Osteocyte (in vitro differentiated cells): ENCODE measurements at regions not wholly inside any gene's neighbourhood (a gene's known extent, or its start where the extent isn't known, plus 50 kb on each side); places are given as distances from the start of the nearest gene placed in this dataset.

Experiments used
- DNase-seq: peaks from one replicate; pipeline ENCODE4 v3.0.0; 2021; ENCODE audit warnings: mixed read lengths; ENCODE audit not compliant: unreplicated experiment; ENCODE audit errors: extremely low spot score
- H3K27ac Mint-ChIP-seq: one replicate; pipeline ENCODE4 v1.8.0; 2021; ENCODE audit warnings: mild to moderate bottlenecking, mixed read lengths; ENCODE audit not compliant: unreplicated experiment
- H3K27me3 Mint-ChIP-seq: one replicate; pipeline ENCODE4 v1.8.0; 2021; ENCODE audit warnings: mixed read lengths; ENCODE audit not compliant: unreplicated experiment
- H3K36me3 Mint-ChIP-seq: one replicate; pipeline ENCODE4 v1.8.0; 2021; ENCODE audit warnings: mixed read lengths; ENCODE audit not compliant: unreplicated experiment
- H3K4me1 Mint-ChIP-seq: one replicate; pipeline ENCODE4 v1.8.0; 2021; ENCODE audit warnings: mixed read lengths; ENCODE audit not compliant: unreplicated experiment
- H3K4me3 Mint-ChIP-seq: one replicate; pipeline ENCODE4 v1.8.0; 2021; ENCODE audit warnings: mild to moderate bottlenecking, moderate library complexity, mixed read lengths; ENCODE audit not compliant: unreplicated experiment
- H3K9me3 Mint-ChIP-seq: one replicate; pipeline ENCODE4 v1.8.0; 2021; ENCODE audit warnings: mixed read lengths; ENCODE audit not compliant: unreplicated experiment
- CTCF ChIP-seq: fragments of 200-600 bp; sonication (generic); IDR thresholded peaks from 2 replicates; pipeline ENCODE4 v1.5.0; 2021; ENCODE audit warnings: antibody characterized with exemption, mild to moderate bottlenecking, moderate library complexity

GRCh38 chr7:142689439-142690120 is 59.7 kb upstream of the PRSS1 start:
- H3K9me3 Mint-ChIP-seq: no peaks in the 10 kb centered on the region
- no peak overlapping the region for H3K4me3 Mint-ChIP-seq
- no peaks in the 10 kb centered on the region for H3K36me3 Mint-ChIP-seq

DNA sequence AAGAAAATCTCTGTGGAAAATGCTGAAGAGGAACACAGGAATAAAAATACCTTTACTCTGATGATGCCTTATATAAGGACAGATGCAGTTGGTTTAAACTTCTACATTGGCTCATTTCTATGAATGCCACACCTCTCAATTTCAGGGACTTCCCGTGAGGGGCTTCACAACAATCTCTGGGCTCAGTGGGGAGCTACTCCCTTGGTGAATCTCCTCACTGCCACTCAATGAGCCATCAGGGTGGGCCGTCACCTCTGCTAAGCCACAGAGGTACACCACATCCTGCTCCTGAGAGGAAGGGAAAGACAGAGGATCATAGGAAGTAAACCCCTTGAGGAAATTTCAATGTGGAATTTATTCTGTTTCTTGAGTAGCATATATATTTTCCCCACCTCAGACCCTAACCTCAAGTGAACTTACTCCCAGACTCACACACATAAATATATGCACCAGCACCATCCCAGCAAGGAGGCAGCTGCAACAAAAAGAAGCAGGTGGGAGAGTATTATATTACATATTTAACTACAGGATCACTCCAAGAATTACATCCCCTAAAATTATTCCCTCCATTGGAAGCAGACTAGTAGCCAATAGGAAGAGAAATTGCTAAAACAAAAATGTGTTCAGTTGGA is 63.3 kb upstream of the PRSS1 start:
- peaks cover 18% of the 10 kb centered on the region for H3K27me3 Mint-ChIP-seq
- H3K36me3 Mint-ChIP-seq: no peaks in the 10 kb centered on the region
- no peak overlapping the region for H3K4me3 Mint-ChIP-seq
- no peaks in the 10 kb centered on the region for H3K4me1 Mint-ChIP-seq
- no peak for DNase-seq
- no peaks in the 10 kb centered on the region for H3K9me3 Mint-ChIP-seq
- H3K27ac Mint-ChIP-seq: no peak overlapping the region
- TF ChIP-seq CTCF: no peak

More at GRCh38 chr7:142689439-142690120, 59.7 kb upstream of the PRSS1 start:
- H3K27me3 Mint-ChIP-seq: peaks cover 2% of the 10 kb centered on the region
- no peak for TF ChIP-seq CTCF
- no peak overlapping the region for H3K27ac Mint-ChIP-seq
- DNase-seq: no peak
- no peaks in the 10 kb centered on the region for H3K4me1 Mint-ChIP-seq

GRCh38 chr7:142681314-142682092 is 67.8 kb upstream of the PRSS1 start:
- Mint-ChIP-seq H3K4me3 (no peak overlapping the region), H3K27me3 (peaks cover 18% of the 10 kb centered on the region), H3K36me3 (no peaks in the 10 kb centered on the region), H3K4me1 (no peaks in the 10 kb centered on the region), H3K27ac (no peak overlapping the region), H3K9me3 (peaks cover 14% of the 10 kb centered on the region)
- TF ChIP-seq CTCF: no peak
- no peak for DNase-seq

GRCh38 chr7:142671506-142671905 is 77.8 kb upstream of the PRSS1 start:
- no peak overlapping the region for H3K4me3 Mint-ChIP-seq
- H3K4me1 Mint-ChIP-seq: no peaks in the 10 kb centered on the region
- peaks cover 13% of the 10 kb centered on the region for H3K27me3 Mint-ChIP-seq
- no peaks in the 10 kb centered on the region for H3K9me3 Mint-ChIP-seq
- TF ChIP-seq CTCF: no peak
- no peak for DNase-seq
- H3K27ac Mint-ChIP-seq: no peak overlapping the region
- no peaks in the 10 kb centered on the region for H3K36me3 Mint-ChIP-seq

GRCh38 chr7:142670511-142670910 is 78.8 kb upstream of the PRSS1 start:
- Mint-ChIP-seq H3K27ac (no peak overlapping the region), H3K4me3 (no peak overlapping the region), H3K4me1 (no peaks in the 10 kb centered on the region), H3K9me3 (no peaks in the 10 kb centered on the region), H3K27me3 (peaks cover 13% of the 10 kb centered on the region), H3K36me3 (no peaks in the 10 kb centered on the region)
- no peak for TF ChIP-seq CTCF
- DNase-seq: no peak
